Neural cell (in vitro differentiated cells): ENCODE measurements at regions not wholly inside any gene's neighbourhood (a gene's known extent, or its start where the extent isn't known, plus 50 kb on each side); places are given as distances from the start of the nearest gene placed in this dataset.

Source experiments
- H2AFZ ChIP-seq: fragments of 200-600, 300-800 bp; sonication (generic), shearing (Covaris generic); 2 replicates; pipeline ENCODE4 v1.6.0; 2014; ENCODE audit warnings: low read depth, mild to moderate bottlenecking, antibody characterized with exemption, low read length, moderate library complexity
- H3F3A ChIP-seq: fragments of 200-600 bp; shearing (Covaris generic); 2 replicates; pipeline ENCODE4 v1.6.1; 2016; ENCODE audit warnings: mild to moderate bottlenecking, moderate library complexity, mixed read lengths, antibody characterized with exemption, low read length; ENCODE audit not compliant: insufficient read depth, poor library complexity, severe bottlenecking
- H3K27ac ChIP-seq: fragments of 200-600, 300-800 bp; sonication (generic), shearing (Covaris generic); 2 replicates; pipeline ENCODE4 v1.5.1; 2014; ENCODE audit warnings: mild to moderate bottlenecking, low read length, moderate library complexity
- H3K27me3 ChIP-seq: fragments of 300-800, 200-600 bp; sonication (generic), shearing (Covaris generic); 2 replicates; pipeline ENCODE4 v1.6.0; 2014; ENCODE audit warnings: mild to moderate bottlenecking, low read depth, low read length, moderate library complexity; ENCODE audit not compliant: insufficient read depth
- H3K36me3 ChIP-seq: fragments of 300-800, 200-600 bp; sonication (generic), shearing (Covaris generic); 2 replicates; pipeline ENCODE4 v1.5.1; 2014; ENCODE audit warnings: mild to moderate bottlenecking, antibody characterized with exemption, low read length, moderate library complexity; ENCODE audit not compliant: insufficient read depth
- H3K4me2 ChIP-seq: fragments of 300-800, 200-600 bp; sonication (generic), shearing (Covaris generic); 2 replicates; pipeline ENCODE4 v1.6.0; 2014; ENCODE audit warnings: mild to moderate bottlenecking, low read length
- H3K4me3 ChIP-seq: fragments of 300-800, 200-600 bp; sonication (generic), shearing (Covaris generic); 2 replicates; pipeline ENCODE4 v1.5.1; 2014; ENCODE audit warnings: mild to moderate bottlenecking, low read length, moderate library complexity
- H3K79me2 ChIP-seq: fragments of 200-600 bp; shearing (Covaris generic); replicated peaks from 2 replicates; pipeline ENCODE4 v1.6.0; 2014; ENCODE audit warnings: mild to moderate bottlenecking, low read length, moderate library complexity; ENCODE audit not compliant: insufficient read depth
- H3K9ac ChIP-seq: fragments of 300-800, 200-600 bp; sonication (generic), shearing (Covaris generic); 2 replicates; pipeline ENCODE4 v1.6.1; 2016; ENCODE audit warnings: mild to moderate bottlenecking, low read length, mixed read lengths
- H3K9me2 ChIP-seq: fragments of 200-600 bp; shearing (Covaris generic); 2 replicates; pipeline ENCODE4 v1.6.1; 2016; ENCODE audit warnings: mild to moderate bottlenecking, low read length, mixed read lengths; ENCODE audit not compliant: insufficient read depth
- H3K9me3 ChIP-seq: fragments of 200-600, 300-800 bp; sonication (generic), shearing (Covaris generic); 2 replicates; pipeline ENCODE4 v1.6.1; 2016; ENCODE audit warnings: mild to moderate bottlenecking, mixed run types, low read length, moderate library complexity, mixed read lengths
- H4K20me1 ChIP-seq: fragments of 200-600 bp; shearing (Covaris generic); 2 replicates; pipeline ENCODE4 v1.6.1; 2016; ENCODE audit warnings: mild to moderate bottlenecking, mixed run types; ENCODE audit not compliant: insufficient read depth
- EP300 ChIP-seq: fragments of 450-650 bp; conservative IDR thresholded peaks from 2 replicates; pipeline ENCODE4 v1.6.1; 2014; ENCODE audit warnings: antibody characterized with exemption, mild to moderate bottlenecking, moderate library complexity; ENCODE audit not compliant: poor library complexity, severe bottlenecking
- EZH2 ChIP-seq: fragments of 200-600, 300-800 bp; shearing (Covaris generic), sonication (generic); IDR thresholded peaks from 2 replicates; pipeline ENCODE4 v1.6.1; 2014; ENCODE audit warnings: antibody characterized with exemption, low read length, borderline replicate concordance, mild to moderate bottlenecking; ENCODE audit not compliant: insufficient read depth, poor library complexity, severe bottlenecking
- MXI1 ChIP-seq: fragments of 450-650 bp; conservative IDR thresholded peaks from 2 replicates; pipeline ENCODE4 v1.6.1; 2014; ENCODE audit warnings: antibody characterized with exemption, mild to moderate bottlenecking; ENCODE audit not compliant: poor library complexity, severe bottlenecking
- POLR2AphosphoS5 ChIP-seq: IDR thresholded peaks from 2 replicates; pipeline ENCODE4 v1.6.1; 2012
- RAD21 ChIP-seq: fragments of 450-650 bp; conservative IDR thresholded peaks from 2 replicates; pipeline ENCODE4 v1.6.1; 2014; ENCODE audit warnings: antibody characterized with exemption, mild to moderate bottlenecking, moderate library complexity
- SMC3 ChIP-seq: fragments of 450-650 bp; conservative IDR thresholded peaks from 2 replicates; pipeline ENCODE4 v1.6.1; 2014; ENCODE audit warnings: antibody characterized with exemption, mild to moderate bottlenecking, moderate library complexity; ENCODE audit not compliant: poor library complexity
- TAF1 ChIP-seq: IDR thresholded peaks from 2 replicates; pipeline ENCODE4 v1.6.1; 2012; ENCODE audit warnings: low read depth
- TF ChIP-seq, protein P1 (sequence below): IDR thresholded peaks from 2 replicates; pipeline ENCODE4 v1.6.1; 2012; ENCODE audit warnings: borderline replicate concordance
- TF ChIP-seq, protein P2 (sequence below): fragments of 450-650 bp; IDR thresholded peaks from 2 replicates; pipeline ENCODE4 v1.5.1; 2014; ENCODE audit warnings: antibody characterized with exemption, mild to moderate bottlenecking, moderate library complexity; ENCODE audit not compliant: poor library complexity, severe bottlenecking

DNA sequence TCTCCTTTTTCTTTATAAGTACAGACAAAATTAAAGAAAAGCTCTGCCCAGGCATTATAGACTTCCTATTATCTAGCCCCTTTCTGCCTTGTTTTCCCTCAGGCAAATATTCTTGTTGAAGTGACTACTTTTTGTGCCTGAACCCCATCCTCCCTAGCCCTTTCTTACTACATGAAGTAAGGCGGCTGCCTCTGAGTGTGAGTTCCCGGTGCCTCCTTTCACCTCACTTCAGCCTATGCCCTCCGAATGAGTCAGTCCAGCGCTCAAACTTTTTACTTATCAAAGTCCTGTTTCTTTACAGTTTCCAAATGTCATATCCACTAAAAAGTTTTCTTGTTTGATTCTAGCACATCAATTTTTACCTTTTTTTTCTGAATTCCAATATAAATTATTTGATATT lies 778.3 kb upstream of the NRXN1 start:
- Histone ChIP-seq H3F3A (no peaks in the 10 kb centered on the region), H3K27ac (no peak overlapping the region), H3K36me3 (no peaks in the 10 kb centered on the region), H3K9ac (no peak overlapping the region), H3K4me3 (no peak overlapping the region), H4K20me1 (no peaks in the 10 kb centered on the region), H3K27me3 (no peaks in the 10 kb centered on the region), H3K4me2 (no peak overlapping the region), H3K9me2 (no peaks in the 10 kb centered on the region), H3K79me2 (no peaks in the 10 kb centered on the region), H3K9me3 (no peaks in the 10 kb centered on the region), H2AFZ (no peak overlapping the region)
- TF ChIP-seq SMC3 (no peak), TAF1 (no peak), POLR2AphosphoS5 (no peak), EP300 (no peak), MXI1 (no peak), EZH2 (no peak), RAD21 (no peak)
- TF ChIP-seq, protein P1, sequence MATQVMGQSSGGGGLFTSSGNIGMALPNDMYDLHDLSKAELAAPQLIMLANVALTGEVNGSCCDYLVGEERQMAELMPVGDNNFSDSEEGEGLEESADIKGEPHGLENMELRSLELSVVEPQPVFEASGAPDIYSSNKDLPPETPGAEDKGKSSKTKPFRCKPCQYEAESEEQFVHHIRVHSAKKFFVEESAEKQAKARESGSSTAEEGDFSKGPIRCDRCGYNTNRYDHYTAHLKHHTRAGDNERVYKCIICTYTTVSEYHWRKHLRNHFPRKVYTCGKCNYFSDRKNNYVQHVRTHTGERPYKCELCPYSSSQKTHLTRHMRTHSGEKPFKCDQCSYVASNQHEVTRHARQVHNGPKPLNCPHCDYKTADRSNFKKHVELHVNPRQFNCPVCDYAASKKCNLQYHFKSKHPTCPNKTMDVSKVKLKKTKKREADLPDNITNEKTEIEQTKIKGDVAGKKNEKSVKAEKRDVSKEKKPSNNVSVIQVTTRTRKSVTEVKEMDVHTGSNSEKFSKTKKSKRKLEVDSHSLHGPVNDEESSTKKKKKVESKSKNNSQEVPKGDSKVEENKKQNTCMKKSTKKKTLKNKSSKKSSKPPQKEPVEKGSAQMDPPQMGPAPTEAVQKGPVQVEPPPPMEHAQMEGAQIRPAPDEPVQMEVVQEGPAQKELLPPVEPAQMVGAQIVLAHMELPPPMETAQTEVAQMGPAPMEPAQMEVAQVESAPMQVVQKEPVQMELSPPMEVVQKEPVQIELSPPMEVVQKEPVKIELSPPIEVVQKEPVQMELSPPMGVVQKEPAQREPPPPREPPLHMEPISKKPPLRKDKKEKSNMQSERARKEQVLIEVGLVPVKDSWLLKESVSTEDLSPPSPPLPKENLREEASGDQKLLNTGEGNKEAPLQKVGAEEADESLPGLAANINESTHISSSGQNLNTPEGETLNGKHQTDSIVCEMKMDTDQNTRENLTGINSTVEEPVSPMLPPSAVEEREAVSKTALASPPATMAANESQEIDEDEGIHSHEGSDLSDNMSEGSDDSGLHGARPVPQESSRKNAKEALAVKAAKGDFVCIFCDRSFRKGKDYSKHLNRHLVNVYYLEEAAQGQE = no peak
- TF ChIP-seq, protein P2, sequence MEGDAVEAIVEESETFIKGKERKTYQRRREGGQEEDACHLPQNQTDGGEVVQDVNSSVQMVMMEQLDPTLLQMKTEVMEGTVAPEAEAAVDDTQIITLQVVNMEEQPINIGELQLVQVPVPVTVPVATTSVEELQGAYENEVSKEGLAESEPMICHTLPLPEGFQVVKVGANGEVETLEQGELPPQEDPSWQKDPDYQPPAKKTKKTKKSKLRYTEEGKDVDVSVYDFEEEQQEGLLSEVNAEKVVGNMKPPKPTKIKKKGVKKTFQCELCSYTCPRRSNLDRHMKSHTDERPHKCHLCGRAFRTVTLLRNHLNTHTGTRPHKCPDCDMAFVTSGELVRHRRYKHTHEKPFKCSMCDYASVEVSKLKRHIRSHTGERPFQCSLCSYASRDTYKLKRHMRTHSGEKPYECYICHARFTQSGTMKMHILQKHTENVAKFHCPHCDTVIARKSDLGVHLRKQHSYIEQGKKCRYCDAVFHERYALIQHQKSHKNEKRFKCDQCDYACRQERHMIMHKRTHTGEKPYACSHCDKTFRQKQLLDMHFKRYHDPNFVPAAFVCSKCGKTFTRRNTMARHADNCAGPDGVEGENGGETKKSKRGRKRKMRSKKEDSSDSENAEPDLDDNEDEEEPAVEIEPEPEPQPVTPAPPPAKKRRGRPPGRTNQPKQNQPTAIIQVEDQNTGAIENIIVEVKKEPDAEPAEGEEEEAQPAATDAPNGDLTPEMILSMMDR = no peak

DNA sequence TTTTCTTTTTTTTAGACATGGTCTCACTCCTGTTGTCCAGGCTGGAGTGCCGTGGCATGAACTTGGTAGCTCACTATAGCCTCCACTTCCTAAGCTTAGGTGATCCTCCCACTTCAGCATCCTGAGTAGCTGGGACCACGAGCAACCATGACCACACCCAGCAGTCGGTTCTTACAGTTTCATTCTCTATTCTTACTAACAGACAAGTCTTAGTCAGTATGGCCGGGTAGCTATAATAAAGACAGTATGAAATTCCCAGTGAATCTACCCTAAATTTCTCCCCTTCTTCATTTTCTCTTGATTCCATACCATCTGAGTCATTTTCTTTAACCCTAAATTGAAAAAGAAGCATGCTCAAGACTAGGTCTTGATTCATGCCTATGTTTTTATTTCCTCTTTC lies 775.3 kb upstream of the NRXN1 start:
- TF ChIP-seq EZH2 (no peak), SMC3 (no peak), RAD21 (no peak), POLR2AphosphoS5 (no peak), MXI1 (no peak), EP300 (no peak), TAF1 (no peak)
- TF ChIP-seq, protein P1 = no peak
- TF ChIP-seq, protein P2 = no peak
- Histone ChIP-seq H3K4me2 (no peak overlapping the region), H3K27ac (no peak overlapping the region), H4K20me1 (no peaks in the 10 kb centered on the region), H2AFZ (no peak overlapping the region), H3K9me3 (no peaks in the 10 kb centered on the region), H3K36me3 (no peaks in the 10 kb centered on the region), H3F3A (no peaks in the 10 kb centered on the region), H3K79me2 (no peaks in the 10 kb centered on the region), H3K27me3 (no peaks in the 10 kb centered on the region), H3K4me3 (no peak overlapping the region), H3K9ac (no peak overlapping the region), H3K9me2 (no peaks in the 10 kb centered on the region)
